ENCODE measurements at regions not wholly inside any gene's neighbourhood (a gene's known extent, or its start where the extent isn't known, plus 50 kb on each side); places are given as distances from the start of the nearest gene placed in this dataset.
A peak's percentile ranks its signal among the peaks of the same experiment; 100 is the strongest.

DNA sequence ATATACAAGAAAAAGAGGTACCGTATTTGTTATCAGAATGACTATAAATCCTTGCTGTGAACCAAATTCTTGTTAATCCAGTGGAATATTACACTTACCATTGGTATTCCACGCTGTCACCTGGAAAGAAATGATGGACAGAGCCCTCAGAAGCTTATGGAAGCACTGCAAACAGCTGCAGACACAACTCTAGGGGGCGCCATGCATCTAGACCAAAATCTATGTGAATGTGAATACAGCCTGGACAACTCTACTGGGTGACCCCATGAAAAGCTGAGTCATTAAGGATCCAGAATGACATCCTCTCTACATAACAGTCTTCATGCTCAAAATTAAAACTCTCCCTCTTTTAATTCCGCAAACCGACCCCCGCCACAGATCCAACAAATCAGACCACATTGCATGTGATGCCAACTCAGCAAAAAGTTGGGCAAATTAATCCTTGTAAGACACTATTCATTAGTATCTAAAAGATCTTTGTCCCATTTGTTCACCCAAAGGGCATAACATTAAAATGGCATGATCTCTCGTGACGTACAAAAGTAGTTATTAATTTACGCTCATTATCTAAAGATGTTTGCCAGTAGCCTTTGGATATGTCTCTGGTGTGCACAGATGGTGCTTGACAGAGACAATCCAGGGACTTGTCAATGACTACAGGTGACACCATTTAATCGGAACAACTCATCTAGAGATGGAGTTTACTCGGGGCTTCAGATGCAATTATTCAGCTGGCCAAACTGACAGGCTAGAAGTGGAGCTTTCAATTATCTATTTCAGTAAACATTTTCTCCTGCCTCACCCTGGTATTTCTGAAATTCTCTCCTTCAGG, 552.7 kb upstream of the PSMD7 start:
- POLR2A ChIA-PET, result no interaction called here
- DNase-seq (ENCODE audit: extremely low spot score), result peak; percentile 9
- no peak for TF ChIP-seq CTBP1 (IDR thresholded peaks at IDR 0.05; ENCODE audit: borderline replicate concordance)
- TF ChIP-seq ZNF384 (IDR thresholded peaks at IDR 0.05), result no peak
- TF ChIP-seq L3MBTL2 (conservative IDR thresholded peaks at IDR 0.05), result no peak
- no peak for TF ChIP-seq ELF4 (IDR thresholded peaks at IDR 0.05)
- TF ChIP-seq TARDBP (IDR thresholded peaks at IDR 0.05), result no peak
- TF ChIP-seq, protein P1, sequence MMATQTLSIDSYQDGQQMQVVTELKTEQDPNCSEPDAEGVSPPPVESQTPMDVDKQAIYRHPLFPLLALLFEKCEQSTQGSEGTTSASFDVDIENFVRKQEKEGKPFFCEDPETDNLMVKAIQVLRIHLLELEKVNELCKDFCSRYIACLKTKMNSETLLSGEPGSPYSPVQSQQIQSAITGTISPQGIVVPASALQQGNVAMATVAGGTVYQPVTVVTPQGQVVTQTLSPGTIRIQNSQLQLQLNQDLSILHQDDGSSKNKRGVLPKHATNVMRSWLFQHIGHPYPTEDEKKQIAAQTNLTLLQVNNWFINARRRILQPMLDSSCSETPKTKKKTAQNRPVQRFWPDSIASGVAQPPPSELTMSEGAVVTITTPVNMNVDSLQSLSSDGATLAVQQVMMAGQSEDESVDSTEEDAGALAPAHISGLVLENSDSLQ (IDR thresholded peaks at IDR 0.05), result no peak
- TF ChIP-seq LEF1 (IDR thresholded peaks at IDR 0.05; ENCODE audit: borderline replicate concordance), result no peak
- TF ChIP-seq NFRKB (IDR thresholded peaks at IDR 0.05), result no peak
- TF ChIP-seq FOXA1 (IDR thresholded peaks at IDR 0.05), result no peak
- no peak for TF ChIP-seq SP1 (IDR thresholded peaks at IDR 0.05)
- no peak for TF ChIP-seq FOXK2 (IDR thresholded peaks at IDR 0.05)
- CTCF ChIA-PET, result interaction anchor here (1.0 to 1.6 kb wide), 3 partner anchors 29 to 812 kb away, joined by 3 to 5 read pairs (median 4); no protein-coding TSS in a partner anchor

DNA sequence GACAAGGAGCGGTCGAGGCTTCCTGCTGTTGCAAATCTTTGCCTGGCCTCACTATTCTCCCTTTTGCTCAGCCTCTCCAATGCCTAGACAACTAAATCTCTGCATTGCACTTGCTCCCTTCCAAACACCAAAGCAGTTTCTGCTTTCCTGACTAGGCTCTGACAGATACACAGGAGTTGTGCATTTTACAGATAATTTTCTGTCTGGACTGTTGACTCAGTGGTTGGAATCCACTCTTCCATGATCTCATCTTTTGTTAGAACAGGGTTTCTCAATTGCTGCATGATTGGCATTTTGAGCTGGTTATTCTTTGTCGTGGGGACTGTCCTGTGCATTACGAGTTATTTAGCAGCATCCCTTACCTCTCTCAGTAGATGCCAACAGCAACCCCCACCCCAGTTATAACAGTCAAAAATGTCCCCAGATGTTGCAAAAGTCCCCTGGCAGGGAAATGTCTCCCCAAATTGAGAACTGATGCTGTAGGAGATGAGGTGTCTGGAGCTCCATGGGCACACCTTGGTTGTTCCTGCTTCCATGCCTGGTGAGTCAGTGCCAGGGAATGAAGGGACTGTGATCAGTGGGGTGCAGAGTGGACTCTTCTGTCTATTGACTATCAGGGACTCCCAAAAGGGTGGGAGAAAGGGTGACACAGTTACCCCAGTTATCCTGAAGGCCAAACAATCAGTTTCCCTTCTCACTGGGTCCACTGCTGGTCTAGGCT, 557.4 kb upstream of the PSMD7 start:
- ChIA-PET POLR2A (no interaction called here), CTCF (no interaction called here)
- DNase-seq (ENCODE audit: extremely low spot score), result no peak
- no peak for TF ChIP-seq SP1 (IDR thresholded peaks at IDR 0.05)
- no peak for TF ChIP-seq CTBP1 (IDR thresholded peaks at IDR 0.05; ENCODE audit: borderline replicate concordance)
- TF ChIP-seq BHLHE40 (IDR thresholded peaks at IDR 0.05; ENCODE audit: borderline replicate concordance), result no peak
- no peak for TF ChIP-seq NFRKB (IDR thresholded peaks at IDR 0.05)
- no peak for TF ChIP-seq L3MBTL2 (conservative IDR thresholded peaks at IDR 0.05)
- no peak for TF ChIP-seq HDGF (IDR thresholded peaks at IDR 0.05; ENCODE audit: borderline replicate concordance)
- TF ChIP-seq SUZ12 (IDR thresholded peaks at IDR 0.05), result no peak
- no peak for TF ChIP-seq TARDBP (IDR thresholded peaks at IDR 0.05)
- TF ChIP-seq ELF4 (IDR thresholded peaks at IDR 0.05), result no peak
- TF ChIP-seq FOXM1 (IDR thresholded peaks at IDR 0.05; ENCODE audit: borderline replicate concordance), result no peak
- no peak for TF ChIP-seq FOXK2 (IDR thresholded peaks at IDR 0.05)
- no peak for TF ChIP-seq ZNF384 (IDR thresholded peaks at IDR 0.05)
- TF ChIP-seq ARNT (IDR thresholded peaks at IDR 0.05), result no peak
- TF ChIP-seq LEF1 (IDR thresholded peaks at IDR 0.05; ENCODE audit: borderline replicate concordance), result no peak
- TF ChIP-seq, protein P1 (IDR thresholded peaks at IDR 0.05), result no peak
- no peak for TF ChIP-seq FOXA1 (IDR thresholded peaks at IDR 0.05)

DNA sequence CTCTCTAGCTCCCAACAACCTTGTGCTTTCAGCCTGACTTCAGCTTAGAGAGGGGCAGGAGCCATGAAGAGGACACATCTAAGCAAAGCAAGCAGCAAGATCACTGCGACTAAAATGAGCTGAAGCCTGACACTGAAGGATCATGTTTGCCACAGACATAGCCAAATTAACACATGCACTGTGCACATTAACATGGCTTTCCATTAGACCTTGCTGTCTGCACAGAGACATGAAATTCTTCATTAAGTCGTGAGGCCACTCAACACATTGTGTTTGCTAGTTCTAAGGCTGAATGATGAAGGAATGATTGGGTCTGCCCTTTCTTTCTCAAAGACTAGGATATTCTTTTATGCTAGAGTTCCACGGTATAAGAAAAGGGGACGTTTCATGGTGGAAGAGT, 558.3 kb upstream of the PSMD7 start:
- DNase-seq (ENCODE audit: extremely low spot score), result no peak
- CTCF ChIA-PET, result no interaction called here
- POLR2A ChIA-PET, result no interaction called here
- TF ChIP-seq TARDBP (IDR thresholded peaks at IDR 0.05) (no peak), FOXM1 (IDR thresholded peaks at IDR 0.05; ENCODE audit: borderline replicate concordance) (no peak), ARNT (IDR thresholded peaks at IDR 0.05) (no peak), FOXA1 (IDR thresholded peaks at IDR 0.05) (no peak), NFRKB (IDR thresholded peaks at IDR 0.05) (no peak), ELF4 (IDR thresholded peaks at IDR 0.05) (no peak), ZNF384 (IDR thresholded peaks at IDR 0.05) (no peak)
- TF ChIP-seq, protein P1 (IDR thresholded peaks at IDR 0.05), result no peak

DNA sequence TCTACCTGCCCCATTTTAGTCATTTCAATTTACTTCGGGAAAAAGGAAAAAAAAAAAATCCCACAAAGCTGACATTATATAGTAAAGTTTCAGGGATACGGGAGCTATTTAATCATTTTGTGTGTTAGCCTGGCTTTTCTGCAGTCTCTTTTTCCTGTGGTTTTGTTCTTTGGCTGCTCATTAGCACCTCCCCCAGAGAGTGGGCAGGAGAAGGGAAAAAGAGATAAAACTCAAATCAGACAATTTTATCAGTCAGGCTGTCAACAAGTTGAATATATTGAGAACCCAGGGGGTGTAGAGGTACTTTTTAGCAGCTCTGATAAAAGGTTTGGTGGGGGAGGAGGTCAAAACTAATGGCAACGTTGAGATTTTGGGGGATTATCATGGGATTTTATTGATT, 559.0 kb upstream of the PSMD7 start:
- DNase-seq (ENCODE audit: extremely low spot score), result no peak
- ChIA-PET POLR2A (no interaction called here), CTCF (no interaction called here)
- TF ChIP-seq FOXA1 (IDR thresholded peaks at IDR 0.05) (no peak), BHLHE40 (IDR thresholded peaks at IDR 0.05; ENCODE audit: borderline replicate concordance) (no peak), NFRKB (IDR thresholded peaks at IDR 0.05) (no peak), ELF4 (IDR thresholded peaks at IDR 0.05) (no peak), FOXK2 (IDR thresholded peaks at IDR 0.05) (no peak)
- TF ChIP-seq, protein P1 (IDR thresholded peaks at IDR 0.05), result no peak

DNA sequence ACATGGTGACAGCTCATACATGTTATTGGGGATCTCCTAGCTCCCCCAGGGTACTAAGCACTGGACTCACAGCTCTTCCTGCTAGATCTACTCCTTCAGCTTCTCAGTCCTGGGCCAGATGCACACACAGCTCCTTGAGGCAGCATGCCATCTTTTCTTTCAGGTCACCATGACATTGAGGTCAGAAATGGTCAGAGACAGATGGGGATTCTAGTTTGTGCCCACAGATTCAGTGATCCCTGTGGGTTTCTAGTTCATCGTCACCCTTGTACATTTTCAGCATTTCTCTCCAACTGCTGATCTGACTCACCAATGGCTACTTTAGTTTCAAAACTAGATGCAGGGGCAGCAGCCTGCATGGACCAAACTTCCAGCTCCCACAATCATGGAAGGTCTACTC, 560.7 kb upstream of the PSMD7 start:
- ChIA-PET POLR2A (no interaction called here), CTCF (no interaction called here)
- TF ChIP-seq TARDBP (IDR thresholded peaks at IDR 0.05) (no peak), ARNT (IDR thresholded peaks at IDR 0.05) (no peak), FOXM1 (IDR thresholded peaks at IDR 0.05; ENCODE audit: borderline replicate concordance) (no peak), BHLHE40 (IDR thresholded peaks at IDR 0.05; ENCODE audit: borderline replicate concordance) (no peak), ELF4 (IDR thresholded peaks at IDR 0.05) (no peak), SP1 (IDR thresholded peaks at IDR 0.05) (no peak), CTBP1 (IDR thresholded peaks at IDR 0.05; ENCODE audit: borderline replicate concordance) (no peak), LEF1 (IDR thresholded peaks at IDR 0.05; ENCODE audit: borderline replicate concordance) (no peak)
- DNase-seq (ENCODE audit: extremely low spot score), result no peak

Data from HEK293T (cell line).